OCI-LY1 (cell line): ENCODE measurements at regions not wholly inside any gene's neighbourhood (a gene's known extent, or its start where the extent isn't known, plus 50 kb on each side); places are given as distances from the start of the nearest gene placed in this dataset.

Experiments
- H2AFZ ChIP-seq: fragments of 200-600 bp; sonication (generic), shearing (Covaris generic); 2 replicates; pipeline ENCODE4 v1.6.0; 2014; ENCODE audit warnings: antibody characterized with exemption, mild to moderate bottlenecking, low read length
- H3F3A ChIP-seq: fragments of 200-600 bp; sonication (generic), shearing (Covaris generic); 2 replicates; pipeline ENCODE4 v1.6.0; 2014; ENCODE audit warnings: mild to moderate bottlenecking, antibody characterized with exemption, low read length, moderate library complexity; ENCODE audit not compliant: insufficient read depth
- H3K27ac ChIP-seq: fragments of 200-600 bp; sonication (generic); 2 replicates; pipeline ENCODE4 v1.5.1; 2014; ENCODE audit warnings: low read length, mixed run types, mild to moderate bottlenecking, low read depth; ENCODE audit not compliant: poor library complexity, severe bottlenecking
- H3K27me3 ChIP-seq: fragments of 200-600 bp; sonication (generic); 2 replicates; pipeline ENCODE4 v1.6.0; 2014; ENCODE audit warnings: antibody characterized with exemption, mild to moderate bottlenecking, low read length, moderate library complexity; ENCODE audit not compliant: insufficient read depth
- H3K36me3 ChIP-seq: fragments of 200-600 bp; sonication (generic); 2 replicates; pipeline ENCODE4 v1.6.1; 2014; ENCODE audit warnings: mild to moderate bottlenecking, antibody characterized with exemption, low read length, moderate library complexity, mixed read lengths; ENCODE audit not compliant: insufficient read depth
- H3K4me1 ChIP-seq: fragments of 200-600 bp; sonication (generic); 2 replicates; pipeline ENCODE4 v1.5.1; 2014; ENCODE audit warnings: mild to moderate bottlenecking, low read length, moderate library complexity; ENCODE audit not compliant: insufficient read depth, severe bottlenecking
- H3K4me2 ChIP-seq: fragments of 200-600 bp; sonication (generic), shearing (Covaris generic); 2 replicates; pipeline ENCODE4 v1.6.1; 2014; ENCODE audit warnings: low read length
- H3K4me3 ChIP-seq: fragments of 200-600 bp; sonication (generic); 2 replicates; pipeline ENCODE4 v1.5.1; 2014; ENCODE audit warnings: low read length, low read depth, mild to moderate bottlenecking, mixed read lengths; ENCODE audit not compliant: poor library complexity, severe bottlenecking
- H3K79me2 ChIP-seq: fragments of 200-600 bp; shearing (Covaris generic); 2 replicates; pipeline ENCODE4 v1.6.1; 2016; ENCODE audit warnings: mixed run types, low read length, mixed read lengths; ENCODE audit not compliant: insufficient read depth
- H3K9ac ChIP-seq: fragments of 200-600 bp; sonication (generic), shearing (Covaris generic); 2 replicates; pipeline ENCODE4 v1.6.1; 2014; ENCODE audit warnings: mild to moderate bottlenecking, low read length, mixed read lengths
- H3K9me2 ChIP-seq: fragments of 200-600 bp; sonication (generic), shearing (Covaris generic); 2 replicates; pipeline ENCODE4 v1.6.1; 2014; ENCODE audit warnings: low read depth, mild to moderate bottlenecking, low read length, mixed read lengths
- H3K9me3 ChIP-seq: fragments of 200-600 bp; shearing (Covaris generic); 2 replicates; pipeline ENCODE4 v1.6.1; 2014; ENCODE audit warnings: low read length, mixed read lengths
- H4K20me1 ChIP-seq: fragments of 200-600 bp; sonication (generic), shearing (Covaris generic); 2 replicates; pipeline ENCODE4 v1.6.0; 2016; ENCODE audit warnings: mild to moderate bottlenecking, low read length; ENCODE audit not compliant: insufficient read depth
- CTCF ChIP-seq: fragments of 200-600 bp; sonication (generic), shearing (Covaris generic); IDR thresholded peaks from 2 replicates; pipeline ENCODE4 v1.5.1; 2017; ENCODE audit warnings: mild to moderate bottlenecking, antibody characterized with exemption, low read length, moderate library complexity, mixed read lengths
- EZH2 ChIP-seq: fragments of 200-600 bp; sonication (generic), shearing (Covaris generic); IDR thresholded peaks from 2 replicates; pipeline ENCODE4 v1.8.0; 2017; ENCODE audit warnings: borderline replicate concordance, mixed run types, mild to moderate bottlenecking, antibody characterized with exemption, low read length, moderate library complexity, mixed read lengths

GRCh38 chr3:26368312-26368711, 254.3 kb upstream of the LRRC3B start:
- Histone ChIP-seq H3K4me3 (no peak overlapping the region), H3K27ac (no peak overlapping the region), H3F3A (no peaks in the 10 kb centered on the region), H3K9ac (no peak overlapping the region), H3K4me1 (no peaks in the 10 kb centered on the region), H2AFZ (no peak overlapping the region), H4K20me1 (no peaks in the 10 kb centered on the region), H3K27me3 (no peaks in the 10 kb centered on the region), H3K79me2 (no peaks in the 10 kb centered on the region), H3K36me3 (no peaks in the 10 kb centered on the region), H3K9me3 (no peaks in the 10 kb centered on the region), H3K4me2 (no peak overlapping the region), H3K9me2 (no peaks in the 10 kb centered on the region)
- TF ChIP-seq CTCF (no peak), EZH2 (no peak)

DNA sequence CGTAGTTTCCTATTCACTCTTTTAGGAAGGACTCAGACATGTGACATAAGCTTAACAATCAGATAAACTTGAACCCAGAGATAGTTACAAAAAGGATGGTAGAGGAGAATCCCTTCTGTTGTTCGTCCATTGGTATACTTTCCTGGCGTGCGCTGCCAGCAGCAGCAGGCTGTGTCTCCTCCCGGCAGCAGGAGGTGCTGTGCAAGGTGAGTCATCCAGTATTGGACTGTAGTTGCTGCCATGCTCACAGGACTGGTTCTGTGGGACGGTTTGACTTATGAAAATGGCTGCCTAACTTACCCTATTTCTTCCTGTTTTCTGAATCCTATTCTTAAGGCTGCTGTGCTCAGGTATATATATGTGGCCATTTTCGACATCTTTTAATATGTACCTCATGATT, 253.4 kb upstream of the LRRC3B start:
- H3K27me3 ChIP-seq, result no peaks in the 10 kb centered on the region
- no peak overlapping the region for H3K9ac ChIP-seq
- no peak overlapping the region for H2AFZ ChIP-seq
- TF ChIP-seq CTCF, result no peak
- no peak for TF ChIP-seq EZH2
- H3F3A ChIP-seq, result no peaks in the 10 kb centered on the region
- no peak overlapping the region for H3K4me3 ChIP-seq
- H3K9me3 ChIP-seq, result no peaks in the 10 kb centered on the region
- H3K79me2 ChIP-seq, result no peaks in the 10 kb centered on the region
- no peaks in the 10 kb centered on the region for H3K36me3 ChIP-seq
- no peaks in the 10 kb centered on the region for H3K9me2 ChIP-seq
- no peaks in the 10 kb centered on the region for H3K4me1 ChIP-seq
- H4K20me1 ChIP-seq, result no peaks in the 10 kb centered on the region
- H3K4me2 ChIP-seq, result no peak overlapping the region
- H3K27ac ChIP-seq, result no peak overlapping the region

DNA sequence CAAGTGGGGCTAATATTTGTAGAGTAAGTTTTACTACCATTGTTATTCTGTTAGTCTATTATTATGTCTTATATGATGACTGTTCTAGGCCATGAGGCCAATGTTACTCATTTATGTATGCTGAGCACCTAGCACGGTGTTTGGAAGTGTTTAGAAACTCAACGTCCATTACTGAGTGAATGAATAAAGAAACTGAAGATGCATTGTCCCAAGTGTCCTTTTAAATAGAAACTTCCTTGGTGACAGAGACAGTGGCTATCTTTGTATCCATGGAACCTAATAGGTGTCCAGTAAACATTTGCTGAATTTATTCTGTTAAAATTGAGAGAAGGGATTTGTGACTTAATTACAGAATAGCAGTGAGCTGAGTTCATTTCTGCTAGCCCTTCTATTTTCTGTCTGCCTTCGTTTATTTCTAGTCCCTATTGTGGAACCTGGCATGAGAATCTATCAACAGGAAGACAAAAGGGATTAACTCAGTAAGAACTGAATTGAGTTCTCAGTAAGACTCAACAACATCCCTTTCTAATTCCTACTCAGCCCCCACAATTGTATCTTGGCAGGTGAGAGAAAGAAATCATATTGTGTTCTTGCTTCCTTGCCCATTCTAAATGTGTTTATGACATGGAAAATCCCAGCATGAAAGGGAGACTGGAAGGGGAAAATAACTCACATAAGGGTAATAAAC, 246.6 kb upstream of the LRRC3B start:
- Histone ChIP-seq H3K4me3 (no peak overlapping the region), H3K4me1 (no peaks in the 10 kb centered on the region), H3K9ac (no peak overlapping the region), H3K36me3 (no peaks in the 10 kb centered on the region), H3K4me2 (no peak overlapping the region), H3K27me3 (no peaks in the 10 kb centered on the region), H3K9me2 (no peaks in the 10 kb centered on the region), H3F3A (no peaks in the 10 kb centered on the region), H3K27ac (no peak overlapping the region), H2AFZ (no peak overlapping the region), H3K9me3 (no peaks in the 10 kb centered on the region), H4K20me1 (no peaks in the 10 kb centered on the region), H3K79me2 (no peaks in the 10 kb centered on the region)
- TF ChIP-seq CTCF (no peak), EZH2 (no peak)
